ENCODE measurements at regions not wholly inside any gene's neighbourhood (a gene's known extent, or its start where the extent isn't known, plus 50 kb on each side); places are given as distances from the start of the nearest gene placed in this dataset.

- no peak overlapping the region for H3K4me3 ChIP-seq (ENCODE audit: low read depth, low read length)
- DNase-seq (ENCODE audit: low read depth), result no peak
- TF ChIP-seq CTCF (conservative IDR thresholded peaks at IDR 0.05; ENCODE audit: low read depth, low read length), result no peak
Observed at GRCh38 chr14:43031598-43031997, 1424.9 kb downstream of the LRFN5 start.

GRCh38 chr14:43022094-43022800, 1415.6 kb downstream of the LRFN5 start:
- DNase-seq (ENCODE audit: low read depth), result no peak
- TF ChIP-seq CTCF (conservative IDR thresholded peaks at IDR 0.05; ENCODE audit: low read depth, low read length), result no peak
- no peak overlapping the region for H3K4me3 ChIP-seq (ENCODE audit: low read depth, low read length)

GRCh38 chr14:43019826-43020225, 1413.2 kb downstream of the LRFN5 start:
- TF ChIP-seq CTCF (conservative IDR thresholded peaks at IDR 0.05; ENCODE audit: low read depth, low read length), result no peak
- H3K4me3 ChIP-seq (ENCODE audit: low read depth, low read length), result no peak overlapping the region
- no peak for DNase-seq (ENCODE audit: low read depth)

GRCh38 chr14:43014338-43014737, 1407.7 kb downstream of the LRFN5 start:
- no peak overlapping the region for H3K4me3 ChIP-seq (ENCODE audit: low read depth, low read length)
- DNase-seq (ENCODE audit: low read depth), result no peak
- TF ChIP-seq CTCF (conservative IDR thresholded peaks at IDR 0.05; ENCODE audit: low read depth, low read length), result no peak

GRCh38 chr14:43012817-43013216, 1406.1 kb downstream of the LRFN5 start:
- H3K4me3 ChIP-seq (ENCODE audit: low read depth, low read length), result no peak overlapping the region
- TF ChIP-seq CTCF (conservative IDR thresholded peaks at IDR 0.05; ENCODE audit: low read depth, low read length), result no peak
- no peak for DNase-seq (ENCODE audit: low read depth)

GRCh38 chr14:43005807-43006206, 1399.1 kb downstream of the LRFN5 start:
- peak; percentile 37 for TF ChIP-seq CTCF (conservative IDR thresholded peaks at IDR 0.05; ENCODE audit: low read depth, low read length)

GRCh38 chr14:43003845-43004244, 1397.2 kb downstream of the LRFN5 start:
- peak; percentile 25 for DNase-seq (ENCODE audit: low read depth)
- no peak for TF ChIP-seq CTCF (conservative IDR thresholded peaks at IDR 0.05; ENCODE audit: low read depth, low read length)
- H3K4me3 ChIP-seq (ENCODE audit: low read depth, low read length), result no peak overlapping the region

More at GRCh38 chr14:43005807-43006206, 1399.1 kb downstream of the LRFN5 start:
- peak; percentile 14 for DNase-seq (ENCODE audit: low read depth)
- H3K4me3 ChIP-seq (ENCODE audit: low read depth, low read length), result no peak overlapping the region

All from choroid plexus epithelial cell (primary cell).